ENCODE measurements at regions not wholly inside any gene's neighbourhood (a gene's known extent, or its start where the extent isn't known, plus 50 kb on each side); places are given as distances from the start of the nearest gene placed in this dataset.
A peak's percentile ranks its signal among the peaks of the same experiment; 100 is the strongest.

DNA sequence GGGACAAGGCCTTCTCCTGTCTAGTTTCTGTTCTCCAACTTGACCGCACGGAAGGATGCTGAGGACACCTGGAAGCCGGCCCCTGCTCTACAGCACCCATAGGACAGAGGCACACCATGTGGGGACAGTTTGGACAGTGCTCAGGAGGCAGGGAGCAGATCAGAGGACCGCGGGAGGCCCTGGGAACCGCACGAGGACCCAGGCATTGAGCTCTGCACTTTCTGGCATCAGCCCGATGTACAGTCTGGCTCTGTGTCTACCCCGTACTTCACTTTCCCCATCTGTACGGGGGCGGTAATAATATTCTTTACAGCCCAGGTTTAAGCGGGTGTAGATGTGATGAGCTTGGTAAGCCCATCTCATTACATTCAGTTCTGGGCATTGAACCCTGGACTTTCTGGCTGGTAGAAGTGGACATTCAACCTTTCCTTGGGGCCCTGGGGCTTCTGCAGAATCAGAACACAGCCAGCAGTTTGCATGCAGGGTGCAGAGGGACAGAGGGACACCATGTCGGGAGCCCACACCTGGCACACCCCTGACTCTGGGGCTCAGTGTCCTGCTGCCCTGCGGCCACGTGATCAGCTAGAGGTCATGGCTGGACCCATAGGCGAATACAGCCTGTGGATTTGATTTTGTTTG is 258.7 kb downstream of the SEC14L1 start:
- no peak for DNase-seq

DNA sequence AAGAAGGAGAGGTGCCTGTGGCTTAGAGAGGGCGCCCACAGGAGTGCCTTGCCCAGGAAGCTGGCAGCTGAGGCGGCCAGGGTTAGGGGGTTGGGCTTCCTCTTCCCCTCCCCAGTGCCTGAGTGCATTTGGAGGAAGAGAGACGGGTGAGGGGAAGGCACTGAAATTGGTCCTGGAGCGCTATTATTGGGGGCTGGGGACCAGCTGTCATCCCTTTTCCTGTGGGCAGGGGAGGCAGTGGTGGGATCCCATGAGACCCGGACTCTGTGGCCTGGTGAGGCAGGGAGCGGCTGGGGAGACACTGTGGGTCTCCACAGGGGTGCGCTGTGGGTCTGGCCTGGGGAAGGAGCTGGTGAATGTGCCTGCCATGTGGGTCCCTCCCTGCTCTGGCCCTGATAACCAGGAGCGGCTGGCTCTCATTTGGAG is 259.7 kb downstream of the SEC14L1 start:
- peak; percentile 93 for DNase-seq

DNA sequence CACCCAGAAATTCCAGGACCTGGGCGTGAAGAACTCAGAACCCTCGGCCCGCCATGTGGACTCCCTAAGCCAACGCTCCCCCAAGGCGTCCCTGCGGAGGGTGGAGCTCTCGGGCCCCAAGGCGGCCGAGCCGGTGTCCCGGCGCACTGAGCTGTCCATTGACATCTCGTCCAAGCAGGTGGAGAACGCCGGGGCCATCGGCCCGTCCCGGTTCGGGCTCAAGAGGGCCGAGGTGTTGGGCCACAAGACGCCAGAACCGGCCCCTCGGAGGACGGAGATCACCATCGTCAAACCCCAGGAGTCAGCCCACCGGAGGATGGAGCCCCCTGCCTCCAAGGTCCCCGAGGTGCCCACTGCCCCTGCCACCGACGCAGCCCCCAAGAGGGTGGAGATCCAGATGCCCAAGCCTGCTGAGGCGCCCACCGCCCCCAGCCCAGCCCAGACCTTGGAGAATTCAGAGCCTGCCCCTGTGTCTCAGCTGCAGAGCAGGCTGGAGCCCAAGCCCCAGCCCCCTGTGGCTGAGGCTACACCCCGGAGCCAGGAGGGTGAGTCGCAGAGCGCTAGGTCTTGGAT is 261.5 kb downstream of the SEC14L1 start:
- no peak for DNase-seq

DNA sequence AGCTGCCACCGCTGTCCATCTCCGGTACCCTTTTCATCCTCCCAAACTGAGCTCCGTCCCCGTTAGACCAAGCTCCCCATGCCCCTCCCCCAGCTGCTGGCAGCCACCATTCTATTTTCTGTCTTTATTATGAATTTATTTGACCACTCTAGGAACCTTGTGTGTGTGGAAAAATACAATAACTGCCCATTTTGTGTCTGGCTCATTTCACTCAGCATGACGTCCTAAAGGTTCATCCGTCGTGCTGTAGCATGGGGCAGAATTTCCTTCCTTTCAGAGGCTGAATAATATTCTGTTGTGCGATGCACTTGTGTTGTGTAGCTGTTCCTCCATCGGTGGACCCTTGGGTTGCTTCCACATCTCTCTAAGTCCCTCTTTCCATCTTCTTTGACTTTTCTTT is 263.1 kb downstream of the SEC14L1 start:
- no peak for DNase-seq

DNA sequence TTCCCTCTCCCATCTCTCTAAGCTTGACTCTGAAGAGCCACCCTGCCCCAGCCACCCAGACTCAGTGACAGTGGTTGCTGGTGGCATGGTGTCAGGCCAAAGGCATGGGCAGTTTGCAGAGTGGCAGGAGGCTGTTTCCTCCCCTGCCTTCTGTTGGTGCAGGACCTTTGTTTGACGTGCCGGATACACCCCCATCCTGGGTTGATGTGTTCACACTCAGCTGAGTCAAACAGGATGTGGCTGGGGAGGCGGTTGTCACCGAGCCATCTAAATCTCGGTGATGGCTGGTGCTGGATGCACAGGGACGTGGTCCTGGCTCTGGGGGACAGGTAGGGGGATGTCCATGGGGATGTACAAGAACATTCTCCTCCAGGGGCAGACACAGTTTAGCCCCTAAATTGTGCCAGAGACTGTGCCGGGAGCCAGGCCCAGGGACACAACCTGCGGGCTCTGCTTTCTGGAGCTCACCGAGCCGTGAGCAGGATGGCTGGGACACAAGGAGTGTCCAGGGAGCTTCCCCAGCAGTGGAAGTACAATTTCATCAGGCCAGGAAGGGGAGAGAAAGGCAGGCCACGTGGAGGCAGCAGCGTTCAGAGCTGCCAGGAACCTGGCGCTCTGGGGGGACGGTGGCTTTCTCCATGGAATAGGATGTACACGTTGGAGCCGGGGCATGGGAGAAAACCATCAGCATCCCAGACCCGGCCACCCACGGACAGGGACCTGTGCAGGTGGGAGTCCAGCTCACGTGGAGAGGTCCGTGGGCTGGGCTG is 264.2 kb downstream of the SEC14L1 start:
- no peak for DNase-seq

DNA sequence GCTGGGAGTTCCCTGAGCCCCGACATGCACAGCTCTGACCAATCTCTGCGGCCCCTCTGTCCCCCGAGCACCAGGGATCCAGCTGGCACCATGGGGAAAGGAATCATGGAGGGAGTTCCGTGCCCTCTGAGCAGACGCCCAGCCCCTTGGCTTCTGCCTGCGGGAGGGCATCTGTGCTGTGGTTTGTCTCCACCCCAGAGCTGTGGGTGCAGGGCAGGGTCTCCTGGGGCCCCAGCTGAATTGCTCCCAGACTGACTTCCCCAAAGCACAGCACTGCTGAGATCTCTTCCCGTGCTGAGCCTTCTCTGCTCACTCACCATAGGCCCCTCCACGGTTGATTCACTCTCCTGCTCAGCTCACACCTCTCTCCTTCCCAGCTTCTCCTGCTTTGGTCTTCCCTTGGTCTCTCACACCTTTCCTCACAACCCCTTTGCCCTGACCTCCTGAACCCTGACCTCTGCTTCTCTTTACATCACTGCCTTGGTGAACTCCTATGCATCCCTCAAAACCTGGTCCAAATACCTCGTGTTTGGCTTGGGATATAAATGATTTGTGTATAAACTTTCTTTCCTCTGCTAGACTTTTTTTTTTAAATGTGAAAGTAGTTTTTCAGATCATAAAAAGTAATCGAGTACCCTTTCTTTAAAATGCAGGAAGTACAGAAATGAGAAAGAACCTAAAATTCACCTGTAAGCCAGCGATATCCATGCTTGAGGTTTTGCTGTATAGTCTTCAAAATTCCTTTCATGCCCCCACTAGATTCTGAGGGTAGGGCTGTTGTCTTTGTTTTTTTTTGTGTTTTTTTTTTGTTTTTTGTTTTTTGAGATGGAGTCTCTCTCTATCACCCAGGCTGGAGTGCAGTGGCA is 265.3 kb downstream of the SEC14L1 start:
- no peak for DNase-seq

DNA sequence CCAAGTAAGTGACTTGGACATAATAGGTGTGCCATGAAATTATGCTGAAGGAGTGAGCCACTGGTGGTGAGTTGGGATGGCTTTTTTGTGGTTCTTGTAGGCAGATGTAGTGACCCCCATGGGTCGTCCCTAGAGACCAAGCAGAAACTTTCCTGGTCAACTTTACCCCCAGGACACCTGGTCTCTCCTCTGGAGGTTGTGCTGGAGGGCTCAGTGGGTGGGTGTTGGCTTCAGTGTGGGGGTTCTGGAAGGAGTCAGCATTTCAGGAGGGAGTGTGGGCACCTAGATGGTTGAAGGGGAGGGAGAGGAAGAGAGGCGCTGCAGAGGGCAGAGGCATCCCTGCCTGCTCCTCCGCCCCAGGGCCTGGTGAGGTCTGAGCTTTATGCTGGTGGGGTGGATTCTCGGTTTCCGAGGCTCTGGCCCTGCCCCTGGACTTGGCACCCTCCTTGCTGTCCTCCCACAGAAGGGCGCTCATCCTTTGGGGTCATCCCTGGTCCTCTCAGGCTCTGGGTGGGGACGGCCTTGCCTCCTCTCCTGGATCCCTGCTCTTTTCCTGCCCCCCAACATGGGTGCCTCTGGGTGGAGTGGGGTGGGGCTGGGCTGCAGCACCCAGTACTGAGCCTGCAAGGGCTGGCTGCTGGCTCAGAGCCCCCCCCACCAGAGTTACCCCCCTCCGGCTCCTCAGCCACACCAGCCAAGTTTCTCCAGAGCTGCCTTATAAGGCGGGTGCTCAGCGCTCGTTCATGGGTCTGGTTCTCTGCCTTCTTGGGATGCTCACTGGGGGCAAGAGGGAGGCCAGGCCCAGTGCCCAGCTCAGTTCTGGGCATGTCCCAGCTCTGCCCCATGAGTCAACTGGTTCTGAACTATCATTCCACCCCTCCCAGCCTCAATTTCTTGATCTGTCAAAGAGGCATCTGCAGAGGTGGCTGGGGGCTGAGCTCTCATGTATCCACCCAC is 266.8 kb downstream of the SEC14L1 start:
- no peak for DNase-seq

DNA sequence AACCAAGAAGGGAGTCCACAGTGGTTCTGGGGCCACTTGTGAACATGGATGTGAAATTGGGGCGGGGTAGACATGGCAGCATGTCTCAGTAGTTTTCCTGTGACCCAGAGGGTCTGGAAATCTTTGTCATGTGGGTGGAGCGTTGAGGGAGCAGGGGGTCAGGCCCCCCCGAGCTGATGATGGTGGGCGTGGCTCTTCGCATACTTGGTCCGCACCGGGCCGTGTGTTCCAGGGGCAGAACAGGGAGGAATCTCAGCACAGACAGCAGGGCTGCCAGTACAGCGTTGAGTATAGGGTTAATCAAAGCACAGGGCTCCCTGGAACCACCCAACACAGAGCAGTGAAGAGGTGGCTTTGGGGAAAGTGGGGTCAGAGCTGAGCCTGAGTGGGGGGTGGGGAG is 267.5 kb downstream of the SEC14L1 start:
- no peak for DNase-seq

DNA sequence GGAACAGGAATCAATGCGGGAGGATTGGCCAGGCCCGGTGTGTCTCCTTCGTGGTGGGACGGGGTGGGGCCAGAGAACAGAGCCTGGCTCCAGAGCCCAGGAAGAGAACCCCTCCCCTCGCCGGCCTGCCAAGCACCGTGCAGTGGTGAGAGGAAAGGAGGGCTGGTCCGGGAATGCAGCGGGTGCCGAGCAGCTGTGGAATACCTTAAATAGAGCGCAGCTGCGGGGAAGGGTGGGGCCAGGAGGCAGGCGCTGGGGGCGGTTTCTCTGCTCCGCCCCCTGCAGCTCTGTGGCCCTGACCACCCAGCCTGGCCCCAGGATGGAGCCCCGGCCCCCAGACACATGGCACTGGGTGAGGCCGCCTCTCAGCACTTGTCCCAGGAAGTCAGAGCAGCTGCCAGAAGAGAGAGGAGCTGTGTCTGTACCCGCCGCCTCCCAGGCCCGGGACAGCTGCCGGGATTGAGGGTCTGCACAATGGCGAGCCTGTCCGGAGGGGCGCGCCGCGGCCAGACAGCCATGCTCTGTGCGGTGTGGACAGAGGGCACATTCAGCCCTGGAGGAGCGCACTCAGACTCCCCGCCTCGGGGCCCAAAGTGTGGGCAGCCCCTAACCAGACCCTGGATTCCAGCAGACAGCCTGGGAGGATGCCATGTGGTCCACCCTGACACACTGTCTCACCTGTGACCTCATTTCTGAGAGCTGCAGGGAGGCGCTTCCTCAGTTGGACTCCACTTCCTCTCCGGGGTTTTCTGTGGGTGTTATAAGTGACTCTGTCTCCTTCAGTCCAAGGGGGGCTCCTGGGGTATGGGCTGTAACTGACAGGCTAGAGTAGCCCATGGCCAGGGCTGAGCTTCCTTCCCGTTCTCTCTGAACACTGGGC is 268.8 kb downstream of the SEC14L1 start:
- DNase-seq = no peak

DNA sequence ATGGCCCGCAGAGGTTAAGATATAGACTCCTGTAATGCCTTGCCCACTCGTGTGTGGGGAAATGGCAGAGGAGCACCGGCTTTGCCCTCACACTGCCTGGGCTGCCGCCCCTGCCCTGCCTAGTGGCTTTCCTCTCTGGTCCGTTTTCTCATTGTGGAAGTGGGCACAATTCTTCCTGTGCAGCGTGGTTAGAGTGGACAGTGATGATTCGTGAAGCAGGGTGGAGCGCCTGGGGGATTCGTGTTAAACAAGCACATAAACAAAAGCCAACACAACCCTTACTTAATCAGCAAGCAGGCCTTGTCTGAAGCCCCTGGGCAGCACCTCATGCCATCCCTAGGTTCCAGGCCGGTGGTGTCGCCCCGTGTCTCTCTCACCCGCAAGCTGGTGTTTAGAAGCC is 269.7 kb downstream of the SEC14L1 start:
- no peak for DNase-seq

DNA sequence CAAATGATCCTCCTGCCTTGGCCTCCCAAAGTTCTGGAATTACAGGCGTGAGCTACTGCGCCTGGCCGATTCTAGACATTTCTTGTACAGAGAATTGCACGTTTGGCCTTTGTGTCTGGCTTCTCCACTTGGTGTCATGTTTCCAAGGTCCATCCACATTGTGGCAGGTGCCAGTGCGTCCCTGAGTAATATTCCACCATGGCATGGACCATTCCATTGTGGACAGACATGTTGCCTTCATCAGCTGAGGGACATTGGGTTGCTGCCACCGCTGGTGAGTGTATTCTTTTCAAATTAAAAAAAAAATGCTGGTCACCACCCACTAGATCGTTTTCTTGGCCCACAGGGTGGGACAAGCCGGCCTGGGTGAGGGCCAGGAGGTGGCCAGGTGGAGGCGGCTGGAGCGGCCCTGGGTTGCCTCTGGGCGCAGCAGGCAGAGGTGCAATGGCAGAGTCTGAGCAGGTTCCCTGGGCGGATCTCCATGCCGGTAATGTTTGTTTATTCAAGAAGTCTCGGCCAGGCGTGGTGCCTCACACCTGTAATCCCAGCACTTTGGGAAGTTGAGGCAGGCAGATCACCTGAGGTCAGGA is 274.1 kb downstream of the SEC14L1 start:
- DNase-seq = no peak

DNA sequence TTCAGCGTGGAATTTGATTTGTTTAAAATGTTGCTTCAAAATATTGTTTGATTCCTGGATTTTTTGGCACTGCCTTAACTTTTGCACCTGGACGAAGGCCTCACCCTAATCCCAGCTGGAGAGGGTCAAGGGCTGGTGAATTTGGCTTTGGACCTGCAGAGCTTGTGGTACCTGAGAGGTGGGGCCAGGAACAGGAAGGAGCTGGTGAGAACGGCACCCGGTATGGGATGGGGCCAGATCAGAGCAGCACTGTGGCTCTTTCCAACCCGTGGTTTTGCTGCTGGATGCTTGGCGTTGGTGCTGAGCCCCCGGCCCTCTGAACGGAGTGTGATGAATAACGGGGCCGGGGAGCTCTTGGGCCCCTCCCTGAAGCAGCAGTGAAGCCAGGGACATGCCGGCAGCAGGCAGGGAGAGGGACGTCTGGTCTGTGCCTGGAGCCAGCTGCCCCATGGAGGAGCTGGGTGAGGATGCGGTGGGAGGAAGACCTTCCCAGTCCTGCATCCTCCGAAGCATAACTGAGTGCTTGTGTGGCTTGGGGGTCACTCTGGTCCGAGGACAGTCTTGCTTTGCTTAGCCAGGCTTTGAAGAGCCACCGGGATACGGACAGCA is 275.4 kb downstream of the SEC14L1 start:
- DNase-seq = no peak

DNA sequence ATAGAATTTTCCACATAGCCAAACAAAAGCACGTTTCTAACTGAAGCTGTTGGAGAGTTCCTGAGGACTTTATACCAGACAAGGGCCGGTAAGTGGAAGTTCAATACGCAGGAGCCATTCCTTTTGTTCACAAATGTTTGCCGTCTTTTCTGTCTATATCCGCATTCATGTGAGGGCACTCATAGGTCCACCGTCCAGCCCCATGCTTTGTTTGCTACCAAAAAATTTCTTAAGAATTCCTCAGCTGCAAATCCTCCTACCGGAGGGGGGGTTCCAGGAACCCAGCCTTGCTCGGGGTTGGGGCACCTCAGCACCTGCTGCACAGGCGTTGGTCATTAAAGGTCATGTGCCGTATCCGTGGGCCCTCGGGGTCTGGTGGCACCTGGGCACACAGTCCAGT is 276.8 kb downstream of the SEC14L1 start:
- DNase-seq = no peak

DNA sequence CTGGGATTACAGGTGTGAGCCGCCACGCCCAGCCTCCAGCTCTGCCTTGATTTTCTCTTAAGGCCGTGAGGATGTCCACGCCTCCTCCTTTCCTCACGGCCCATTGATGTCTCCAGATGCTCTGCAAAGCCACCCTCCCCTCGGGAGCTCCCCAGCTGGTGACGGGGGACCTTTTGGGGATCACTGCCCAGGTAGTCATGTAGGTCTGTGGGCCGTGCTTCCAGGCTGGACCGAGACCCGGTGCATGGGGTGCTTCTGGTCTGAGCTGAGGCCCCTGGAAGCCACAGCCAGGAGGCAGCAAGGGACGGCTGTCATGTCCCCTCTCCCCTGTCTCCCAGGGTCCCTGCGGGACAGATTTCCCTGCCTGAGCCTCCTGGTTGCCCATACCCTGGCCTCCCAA is 277.8 kb downstream of the SEC14L1 start:
- DNase-seq = no peak

DNA sequence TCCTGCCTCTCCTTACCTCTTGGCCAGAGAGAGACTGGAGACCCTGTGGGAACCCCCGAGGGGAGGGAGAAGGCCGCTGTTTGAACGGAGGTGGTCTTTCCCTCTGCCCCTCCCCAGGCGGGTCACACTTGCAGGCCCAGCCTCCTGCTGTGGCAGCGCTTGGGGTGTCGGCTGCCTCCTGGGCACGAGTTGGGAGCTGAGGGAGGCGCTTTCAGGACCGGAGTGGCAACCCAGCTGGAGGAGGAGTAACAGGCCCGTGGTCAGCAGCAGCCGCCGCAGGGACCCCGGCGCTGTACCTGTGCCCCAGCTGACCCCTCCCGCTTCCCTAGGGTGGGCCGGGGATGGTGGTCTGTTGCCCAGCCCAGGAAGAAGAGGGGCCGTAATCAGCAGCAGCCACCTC is 278.3 kb downstream of the SEC14L1 start:
- no peak for DNase-seq

DNA sequence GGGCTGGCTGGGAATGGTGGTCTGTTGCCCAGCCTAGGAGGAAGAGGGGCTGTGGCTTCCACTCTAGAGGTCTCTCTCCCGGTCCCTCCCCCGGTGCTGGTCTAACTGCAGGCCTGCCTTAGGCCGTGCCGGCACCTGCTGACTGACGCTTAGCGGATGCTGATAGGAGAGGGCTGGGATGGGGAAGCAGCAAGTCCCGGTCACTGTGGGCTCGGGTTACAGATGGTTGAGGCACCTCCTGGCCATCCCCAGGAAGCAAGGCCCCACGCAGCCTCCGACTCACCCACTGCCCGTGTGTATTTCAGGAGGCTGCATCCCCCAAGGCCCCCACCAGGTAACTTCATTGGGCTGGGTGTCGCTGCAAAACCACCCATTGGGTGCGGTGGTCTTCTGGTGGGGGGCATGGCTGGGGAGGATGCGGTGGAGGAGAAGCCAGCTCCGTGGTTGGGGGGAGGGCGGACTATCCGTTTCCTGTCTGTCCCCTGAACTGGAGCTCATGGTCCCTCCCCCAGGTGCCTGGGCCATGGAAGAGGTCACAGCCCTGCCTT is 278.9 kb downstream of the SEC14L1 start:
- peak; percentile 72 for DNase-seq

DNA sequence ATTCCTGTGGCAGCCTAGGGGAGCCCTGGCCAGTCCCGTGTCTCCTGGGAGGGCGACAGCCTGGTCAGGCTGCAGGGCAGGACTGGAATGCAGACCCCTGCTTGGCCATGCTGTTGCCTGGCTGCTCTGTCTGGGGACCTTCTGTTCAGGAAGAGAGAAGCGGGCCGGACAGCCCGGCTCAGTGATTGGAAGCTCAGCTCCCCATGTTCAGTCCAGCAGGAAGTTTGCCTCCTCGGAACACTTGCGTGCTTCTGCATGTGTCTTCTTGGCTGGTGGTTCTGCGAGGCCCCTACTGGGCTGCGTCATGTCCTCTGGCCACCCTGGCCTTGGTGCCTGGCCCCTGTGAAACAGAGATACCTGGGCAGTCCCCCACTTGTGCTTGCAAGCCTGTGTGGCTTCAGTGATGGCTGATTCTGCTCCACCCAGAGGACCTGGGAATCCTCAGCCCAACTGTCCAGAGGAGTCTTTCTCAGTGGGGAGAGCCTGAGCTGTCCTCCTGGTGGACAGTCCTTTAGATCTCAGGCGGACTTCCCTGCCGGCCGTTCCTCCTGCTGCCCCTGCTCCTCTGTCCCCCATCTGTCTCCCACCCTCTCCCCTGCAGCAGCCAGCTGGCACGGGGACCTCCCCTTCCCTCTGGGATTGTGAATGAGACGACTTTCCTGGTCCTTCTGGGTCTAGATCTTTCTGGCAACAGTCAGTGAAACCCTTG is 279.5 kb downstream of the SEC14L1 start:
- peak; percentile 69 for DNase-seq

DNA sequence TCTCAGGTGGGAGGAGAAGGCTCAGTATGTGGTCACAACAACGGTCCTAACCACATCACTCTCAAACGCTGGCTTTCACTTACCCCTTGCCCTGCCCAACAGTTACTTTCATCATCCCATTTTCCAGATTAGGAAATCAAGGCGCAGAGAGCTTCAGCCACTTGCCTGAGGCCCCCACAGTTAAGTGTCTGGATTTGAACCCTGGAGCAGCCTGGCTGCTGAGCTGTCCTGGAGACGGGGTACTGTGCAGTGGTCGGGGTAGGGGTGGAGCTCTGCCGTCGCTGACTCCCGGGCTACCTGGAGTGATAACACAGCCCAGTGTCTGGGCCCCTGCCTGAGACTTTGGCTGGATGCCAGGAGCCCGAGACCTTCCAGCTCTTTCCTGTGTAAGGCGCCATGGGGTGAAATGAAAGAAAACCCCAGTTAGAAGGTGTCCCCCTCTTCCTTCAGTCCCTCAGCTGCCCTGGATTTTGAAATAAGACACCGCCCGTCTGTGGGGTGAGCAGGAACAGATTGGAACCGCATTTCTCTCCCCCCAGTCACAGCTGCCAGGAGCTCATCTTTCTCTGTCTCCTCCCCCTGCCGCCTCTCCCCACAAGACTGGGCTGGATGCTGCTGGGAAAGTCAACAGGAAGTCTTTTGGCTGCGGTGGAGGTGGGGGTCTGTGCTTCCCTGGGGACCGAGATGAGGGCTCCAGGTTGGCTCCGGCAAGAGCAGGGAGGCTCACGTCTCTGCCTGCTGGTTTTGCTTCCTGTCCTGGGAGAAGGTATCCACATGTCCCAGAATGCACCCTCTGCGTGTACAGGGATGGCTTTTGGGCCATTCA is 280.2 kb downstream of the SEC14L1 start:
- peak; percentile 99 for DNase-seq

DNA sequence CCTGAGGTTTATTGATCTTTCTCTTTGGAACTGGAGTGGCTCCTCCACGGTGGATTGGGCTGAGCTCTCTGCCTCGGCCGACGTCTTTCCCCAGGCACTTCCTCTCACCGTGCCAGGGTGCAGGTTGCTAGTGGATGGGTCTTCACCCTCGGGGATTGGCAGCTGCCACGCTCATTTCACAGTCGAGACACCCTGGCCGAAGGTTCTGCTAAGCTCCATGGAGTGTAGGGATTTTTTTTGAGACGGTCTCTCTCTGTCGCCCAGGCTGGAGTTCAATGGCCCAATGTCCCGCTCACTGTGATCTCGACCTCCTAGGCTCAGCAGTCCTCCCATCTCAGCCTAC is 280.8 kb downstream of the SEC14L1 start:
- no peak for DNase-seq
